Anterior cingulate cortex (tissue), 58 donors: ENCODE measurements at regions not wholly inside any gene's neighbourhood (a gene's known extent, or its start where the extent isn't known, plus 50 kb on each side); places are given as distances from the start of the nearest gene placed in this dataset.

Source experiments
- DNase-seq, 58 donors: peaks; one replicate each; lab custom pipeline; 2025; lab: John Stamatoyannopoulos, UW

DNA sequence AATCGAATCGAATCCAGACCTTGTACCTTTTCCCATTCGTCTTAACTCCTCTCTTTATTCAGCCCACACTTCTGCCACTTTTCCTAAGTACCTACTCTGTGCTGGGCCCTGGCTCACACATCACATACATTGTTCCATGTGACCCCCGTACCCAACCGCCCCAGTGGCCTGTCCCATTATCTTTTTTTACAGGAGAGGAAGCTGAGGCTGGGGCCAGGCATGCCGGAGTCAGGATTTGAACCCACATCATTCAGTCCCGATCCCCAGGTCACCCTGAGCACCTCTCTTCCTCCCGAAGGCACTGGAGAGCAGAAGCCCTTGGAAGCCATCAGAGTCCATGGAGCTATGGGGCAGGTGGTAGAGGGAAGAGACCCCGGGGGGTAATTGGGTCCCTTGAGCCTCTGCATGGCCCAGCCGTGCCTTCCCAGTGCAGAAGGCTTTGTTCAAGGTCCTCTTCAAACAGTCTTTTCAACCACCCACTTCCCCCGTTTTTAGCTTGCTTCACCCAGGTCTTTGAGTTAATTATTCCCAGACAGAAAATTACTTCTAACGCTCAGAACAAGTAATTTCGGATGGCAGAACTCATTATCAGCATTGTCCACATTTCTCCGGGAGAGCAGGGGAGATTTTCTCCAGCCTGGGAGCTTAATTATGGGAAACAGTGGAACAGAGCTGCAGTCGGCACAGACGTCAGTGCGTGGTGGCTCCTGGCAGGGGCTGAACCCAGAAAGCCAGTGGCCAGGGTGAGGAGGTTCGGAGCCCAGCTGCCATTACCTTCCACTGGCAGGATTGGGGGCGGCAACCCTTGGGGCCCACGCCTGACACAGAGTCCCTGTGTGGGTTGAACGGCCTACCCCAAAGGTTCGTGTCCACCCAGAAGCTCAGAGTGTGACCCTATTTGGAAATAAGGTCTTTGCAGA lies 82.4 kb upstream of the RTL6 start:
- DNase-seq = no peak

- DNase-seq = no peak
Measured at GRCh38 chr22:44578516-44579230, 80.6 kb upstream of the RTL6 start.

DNA sequence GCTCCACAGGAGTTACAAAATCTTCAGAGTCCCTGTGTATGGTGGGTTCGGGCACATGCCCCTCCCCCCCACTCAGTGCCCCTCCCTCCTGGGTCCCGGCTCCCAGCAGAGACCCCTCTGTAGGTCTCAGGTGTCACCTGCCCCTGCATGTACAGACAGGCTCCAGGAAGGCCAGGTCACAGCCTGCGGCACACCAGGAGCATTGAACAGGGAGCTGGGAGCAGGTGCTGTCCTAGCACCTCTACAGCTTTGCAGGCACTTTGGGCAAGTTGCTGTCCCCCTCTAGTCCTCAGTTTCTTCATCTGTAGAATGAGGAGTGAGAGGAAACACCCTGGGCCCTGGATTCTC lies 80.1 kb upstream of the RTL6 start:
- DNase-seq = no peak

DNA sequence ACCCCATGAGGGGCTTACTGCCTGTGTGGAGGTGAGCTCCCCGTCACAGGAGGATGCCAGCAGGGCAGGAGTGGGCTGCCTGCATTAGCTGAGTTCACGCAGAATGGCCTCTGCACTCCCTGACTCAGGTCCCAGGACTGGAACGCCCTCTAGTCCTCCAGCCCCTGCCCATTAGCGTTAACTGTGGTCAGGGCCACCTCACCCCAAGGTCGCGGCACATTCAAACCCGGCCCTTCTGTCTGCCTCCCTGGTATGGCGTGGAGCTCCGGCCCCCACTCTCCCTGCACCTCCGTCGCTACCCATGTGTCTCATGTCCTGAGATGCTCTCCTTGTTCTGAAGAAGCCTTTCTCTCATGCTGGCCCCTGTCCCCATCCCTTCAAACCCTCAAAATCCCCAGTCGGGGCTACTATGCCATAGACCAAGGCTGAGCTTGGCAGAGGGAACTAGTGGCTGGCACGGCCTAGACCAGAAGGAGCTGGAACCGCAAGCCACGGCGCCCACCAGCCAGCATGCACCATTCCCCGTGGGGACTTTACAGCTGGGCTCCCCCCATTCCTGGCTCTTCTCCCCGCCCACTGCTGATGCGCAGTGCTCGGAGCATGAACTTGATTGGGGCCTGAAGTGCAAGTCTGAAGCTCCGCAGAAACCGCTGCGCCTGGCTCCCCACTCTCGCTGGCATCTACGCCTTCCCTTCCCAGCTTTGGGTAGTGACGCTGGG lies 79.5 kb upstream of the RTL6 start:
- DNase-seq = no peak

- no peak for DNase-seq
Measured at GRCh38 chr22:44576311-44577260, 78.6 kb upstream of the RTL6 start.

- no peak for DNase-seq
Measured at GRCh38 chr22:44575381-44576268, 77.6 kb upstream of the RTL6 start.

- no peak for DNase-seq
Measured at GRCh38 chr22:44574640-44575380, 76.8 kb upstream of the RTL6 start.

GRCh38 chr22:44574057-44574639 lies 76.1 kb upstream of the RTL6 start:
- DNase-seq = peak in 4 of 58 donors; percentile 26 to 39 (median 28)

GRCh38 chr22:44573451-44573850 lies 75.4 kb upstream of the RTL6 start:
- DNase-seq = no peak

DNA sequence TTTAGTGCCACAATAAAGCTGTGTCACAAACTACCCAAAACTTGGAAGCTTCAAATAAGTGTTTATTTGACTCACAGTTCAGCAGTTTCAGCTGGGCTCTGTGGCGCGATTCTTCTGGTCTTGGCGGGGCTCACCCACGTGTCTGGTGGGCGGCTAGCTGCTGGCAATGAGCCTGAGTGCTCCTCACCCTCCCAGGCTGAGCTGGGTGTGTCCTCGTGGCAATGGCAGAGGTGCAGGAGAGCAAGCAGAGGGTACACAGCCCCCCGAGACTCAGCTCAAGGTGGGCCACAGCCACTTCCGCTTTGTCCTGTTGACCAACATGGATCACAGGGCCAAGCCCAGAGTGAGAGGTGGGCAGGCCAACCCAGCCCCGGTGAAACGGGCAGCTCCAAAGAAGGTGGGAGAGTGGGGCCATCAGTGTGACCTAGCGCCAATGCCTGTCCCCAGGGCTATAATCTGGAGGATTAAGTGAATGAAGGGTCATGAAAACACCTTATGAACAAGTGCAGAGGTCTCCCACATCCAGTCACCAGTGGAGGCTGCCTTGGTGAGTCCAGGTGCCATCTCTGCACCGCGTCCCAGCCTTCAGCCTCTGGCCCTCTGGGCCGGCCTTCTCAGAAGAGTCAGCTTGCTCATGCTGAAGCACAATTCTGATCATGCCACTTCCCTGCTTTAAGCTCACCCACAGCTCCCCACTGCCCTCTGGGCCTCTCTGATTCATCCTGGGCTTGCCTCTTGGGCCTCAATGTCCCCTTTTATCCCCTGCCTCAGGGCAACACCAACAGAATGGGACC lies 74.6 kb upstream of the RTL6 start:
- no peak for DNase-seq

DNA sequence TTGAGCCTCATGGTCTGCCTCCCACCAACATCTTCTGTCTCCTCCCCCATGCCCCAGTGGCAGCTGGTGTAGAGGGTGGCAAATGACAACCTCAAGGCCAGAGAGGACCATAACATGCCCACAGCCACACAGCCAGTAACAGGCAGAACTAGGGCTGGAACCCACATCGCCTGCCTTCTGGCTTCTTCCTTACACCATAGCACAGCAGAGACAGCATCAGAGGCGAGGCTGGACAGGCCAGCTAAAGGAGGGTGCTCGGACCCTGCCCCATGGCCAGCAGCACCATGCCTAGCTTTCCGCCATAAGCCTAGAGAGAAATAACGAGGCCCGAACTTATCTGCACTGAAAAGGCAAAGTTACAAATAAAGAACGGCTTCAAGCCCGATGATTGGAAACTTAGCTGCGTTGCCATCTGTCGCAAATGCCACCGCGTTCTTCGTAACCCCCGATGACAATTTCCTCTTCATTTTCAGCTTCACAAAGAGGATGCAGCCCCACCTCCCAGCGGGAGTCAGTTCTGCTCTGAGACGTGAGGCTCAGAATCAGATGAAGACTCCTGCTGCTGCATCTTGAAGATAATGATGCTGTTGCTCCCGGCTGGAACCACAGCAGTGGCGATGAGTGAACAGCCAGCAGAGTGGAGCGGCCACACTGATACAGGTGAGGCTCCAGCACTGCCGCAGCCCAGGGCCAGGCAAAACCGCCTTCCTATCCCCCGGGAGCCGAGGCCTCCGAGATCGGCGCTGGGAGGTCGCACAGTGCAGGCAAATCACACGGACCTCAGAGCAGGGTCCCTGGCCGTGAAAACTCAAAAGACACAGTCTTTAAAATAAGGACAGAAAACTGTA lies 73.8 kb upstream of the RTL6 start:
- DNase-seq = no peak

GRCh38 chr22:44570476-44571445 lies 72.7 kb upstream of the RTL6 start:
- DNase-seq = peak in 1 of 58 donors; percentile 8

GRCh38 chr22:44569561-44569991 lies 71.5 kb upstream of the RTL6 start:
- DNase-seq = no peak

GRCh38 chr22:44567846-44568493 lies 69.9 kb upstream of the RTL6 start:
- DNase-seq = no peak
